Hematopoietic multipotent progenitor cell treated with erythropoietin and hydrocortisone succinate and interleukin-3 and kit ligand, for 8 days (in vitro differentiated cells): ENCODE measurements at regions not wholly inside any gene's neighbourhood (a gene's known extent, or its start where the extent isn't known, plus 50 kb on each side); places are given as distances from the start of the nearest gene placed in this dataset.

ENCODE experiments used
- DNase-seq: peaks from one replicate; pipeline ENCODE4 v3.0.0-alpha.2; 2015

DNA sequence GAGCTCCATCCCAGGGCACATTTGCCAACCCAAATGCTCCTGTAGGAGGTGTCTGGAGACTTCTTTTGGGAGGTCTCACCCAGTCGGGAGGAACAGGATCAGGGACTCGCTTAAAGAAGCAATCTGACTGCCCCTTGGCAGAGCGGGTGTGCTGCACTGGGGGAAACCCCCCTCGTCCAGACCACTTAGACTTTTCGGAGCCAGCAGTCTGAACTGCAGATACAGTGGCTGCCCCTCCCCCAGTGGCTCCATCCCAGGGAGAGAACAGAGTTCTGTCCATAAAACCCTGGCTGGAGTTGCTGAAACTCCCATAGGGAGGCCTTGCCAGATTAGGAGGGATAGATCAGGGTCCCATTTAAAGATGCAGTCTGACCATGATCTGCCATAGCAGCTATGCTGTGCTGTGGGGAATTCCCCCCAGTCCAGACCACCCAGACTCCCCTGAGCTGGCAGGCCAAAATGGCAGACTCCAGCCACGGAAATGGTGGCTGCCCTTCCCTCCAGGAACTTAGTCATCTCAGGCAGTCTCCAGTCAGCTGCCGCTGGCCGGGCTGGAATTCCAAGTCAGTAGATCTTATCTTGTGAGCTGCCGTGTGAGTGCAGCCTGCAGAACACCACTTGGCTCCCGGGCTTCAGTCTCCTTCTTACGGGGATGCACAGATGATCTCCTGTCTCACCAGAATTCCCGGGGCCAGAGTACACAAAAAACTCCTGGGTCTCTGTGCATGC is 278.1 kb upstream of the SASH1 start:
- no peak for DNase-seq

- no peak for DNase-seq
Observed at GRCh38 chr6:148068437-148069061, 274.1 kb upstream of the SASH1 start.

- no peak for DNase-seq
Observed at GRCh38 chr6:148069256-148069655, 273.4 kb upstream of the SASH1 start.

DNA sequence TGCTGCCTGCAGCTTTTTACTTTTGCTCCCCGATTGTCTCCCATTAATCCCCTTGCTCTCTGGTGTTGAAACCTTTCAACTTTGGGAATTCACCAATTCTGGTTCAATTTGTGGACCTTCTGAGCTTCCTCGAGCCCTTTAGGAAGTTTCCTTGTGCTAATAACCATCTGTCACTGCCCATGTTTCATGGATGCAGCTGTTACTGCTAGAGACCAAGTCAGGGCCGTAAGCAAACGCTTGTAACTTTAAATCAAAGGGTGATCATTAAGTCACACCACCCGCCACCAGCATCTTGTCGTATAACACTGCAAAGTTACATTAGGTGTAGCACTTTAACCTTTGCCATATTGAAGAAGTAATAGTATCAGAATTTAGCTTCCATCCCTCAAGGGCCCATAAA is 268.3 kb upstream of the SASH1 start:
- DNase-seq: no peak

DNA sequence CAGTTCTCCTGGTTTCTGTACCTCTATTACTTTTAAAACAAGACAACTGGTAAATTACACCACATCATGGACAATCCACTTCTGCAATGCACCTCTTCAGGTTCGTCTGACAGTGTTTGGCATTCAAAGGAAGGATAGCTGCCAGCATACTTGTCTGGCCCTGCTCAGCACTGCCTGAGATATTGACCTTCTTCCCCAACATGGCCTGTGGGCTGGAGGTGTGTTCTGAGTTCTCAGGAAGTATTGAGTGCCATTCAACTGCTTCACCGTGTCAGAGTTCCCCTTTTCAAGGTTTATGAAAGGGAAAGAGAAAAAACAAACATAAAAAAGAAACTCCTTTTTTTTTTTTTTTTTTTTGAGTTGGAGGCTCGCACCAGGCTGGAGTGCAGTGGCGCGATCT is 267.9 kb upstream of the SASH1 start:
- no peak for DNase-seq

DNA sequence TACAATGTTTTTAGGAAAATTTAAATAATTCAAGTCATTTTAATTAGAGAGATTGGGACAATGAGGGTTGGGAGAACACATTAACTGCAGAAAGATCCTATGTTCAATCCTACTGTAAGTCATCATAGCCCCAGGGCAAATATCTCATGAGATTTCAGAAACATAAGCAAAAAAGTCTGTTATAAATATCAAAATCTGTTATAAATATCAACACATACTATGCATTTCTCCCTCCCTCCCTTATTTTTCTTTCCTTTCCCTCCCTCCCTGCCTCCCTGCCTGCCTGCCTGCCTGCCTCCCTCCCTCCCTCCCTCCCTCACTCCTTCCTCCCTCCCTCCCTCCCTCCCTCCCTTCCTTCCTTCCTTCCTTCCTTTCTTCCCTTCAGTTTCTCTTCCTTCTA is 267.3 kb upstream of the SASH1 start:
- DNase-seq: no peak

- DNase-seq: no peak
Observed at GRCh38 chr6:148076051-148076450, 266.6 kb upstream of the SASH1 start.

DNA sequence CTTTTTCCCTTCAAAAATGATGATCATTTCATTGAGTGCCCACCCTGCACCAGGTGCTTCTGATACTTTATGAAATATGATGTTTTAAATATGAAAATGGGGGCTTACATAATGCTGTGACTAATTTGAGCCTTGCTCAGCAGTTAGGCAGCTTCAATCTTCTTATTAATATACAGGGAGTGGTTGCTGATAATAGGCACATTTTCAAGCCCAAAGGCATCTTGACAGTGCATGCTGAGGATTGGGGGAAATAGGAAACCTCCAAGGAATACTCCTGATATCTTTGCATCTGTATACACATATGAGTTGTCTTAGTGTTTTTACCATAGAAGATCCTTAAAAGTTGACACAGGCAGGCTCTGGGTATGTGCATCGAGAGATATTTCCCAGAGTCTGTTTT is 262.3 kb upstream of the SASH1 start:
- no peak for DNase-seq

GRCh38 chr6:148081076-148081475 is 261.6 kb upstream of the SASH1 start:
- no peak for DNase-seq

DNA sequence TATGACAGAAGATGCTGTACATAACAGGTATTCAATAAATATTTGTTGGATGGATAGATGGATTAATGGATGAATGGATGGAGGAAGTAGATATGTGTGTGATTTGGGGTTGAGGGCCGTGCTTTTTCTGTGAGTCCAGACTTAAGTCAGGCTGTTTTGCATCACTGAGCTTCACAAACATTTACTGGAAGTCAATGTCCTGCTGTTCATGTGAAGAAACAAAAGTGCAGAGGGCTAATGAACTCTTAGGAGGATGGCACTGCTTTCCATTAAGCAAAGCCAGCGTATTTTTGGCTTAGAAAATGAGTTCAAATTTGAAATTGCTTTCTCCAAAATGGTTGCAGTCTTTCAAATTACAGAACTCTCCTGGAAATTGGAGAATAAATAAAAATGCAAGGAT is 260.6 kb upstream of the SASH1 start:
- DNase-seq: no peak

GRCh38 chr6:148082696-148083095 is 259.9 kb upstream of the SASH1 start:
- DNase-seq: no peak

- no peak for DNase-seq
Observed at GRCh38 chr6:148085631-148086331, 256.9 kb upstream of the SASH1 start.

DNA sequence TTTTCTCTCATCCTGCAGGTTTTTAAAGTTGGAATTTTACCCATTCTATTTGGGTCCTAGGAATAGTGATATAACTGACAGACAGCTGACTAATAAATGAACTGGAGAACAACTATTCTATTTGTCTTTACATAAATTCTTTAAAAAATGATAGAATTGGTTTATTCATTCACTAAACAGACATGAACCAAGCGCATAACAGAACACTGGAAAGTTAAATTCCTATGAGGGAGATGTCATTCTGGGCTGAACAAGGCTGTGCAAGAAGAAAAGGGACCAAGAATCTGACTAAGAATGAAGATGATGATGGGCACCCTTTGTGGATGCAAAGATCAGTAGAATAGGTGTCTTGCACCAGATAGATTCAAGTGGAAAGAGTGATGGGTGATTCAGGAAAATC is 256.3 kb upstream of the SASH1 start:
- no peak for DNase-seq

DNA sequence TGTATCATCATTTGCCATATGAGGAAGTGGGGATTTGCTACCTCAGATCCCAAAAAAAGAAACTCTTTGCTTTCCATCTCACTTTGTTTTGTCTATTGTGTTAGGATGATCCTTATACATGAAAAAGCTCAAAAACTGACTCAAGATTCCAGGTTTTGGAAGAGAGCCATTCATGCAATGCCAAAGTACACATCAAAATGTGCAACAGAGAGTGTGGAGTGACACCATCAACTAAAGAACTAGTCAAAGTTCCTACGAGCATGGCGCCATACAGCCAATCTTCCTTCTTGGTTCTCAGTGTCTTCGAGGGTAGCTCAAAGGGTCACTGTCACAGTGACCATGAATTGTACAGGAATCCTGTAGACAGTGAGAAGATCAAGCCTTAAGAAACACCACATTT is 255.8 kb upstream of the SASH1 start:
- DNase-seq: no peak

DNA sequence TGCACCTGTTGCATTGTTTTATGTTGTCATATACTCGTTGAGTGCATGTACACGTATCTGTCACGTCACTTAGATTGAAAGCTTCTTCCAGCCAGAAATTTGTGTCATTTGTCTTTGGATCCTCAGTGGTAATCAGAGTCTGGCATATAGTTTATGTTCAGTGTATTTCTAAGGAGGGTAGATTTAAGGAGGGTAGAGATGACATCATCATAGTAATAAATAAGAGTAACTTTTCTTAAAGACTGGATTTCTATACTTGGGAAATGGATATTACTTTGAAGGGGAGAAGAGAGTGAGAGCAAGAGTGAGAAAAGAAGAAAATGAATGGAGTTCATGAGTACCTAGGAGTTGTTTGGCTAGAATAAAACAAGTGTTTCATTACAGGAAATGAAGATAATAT is 255.0 kb upstream of the SASH1 start:
- DNase-seq: no peak

DNA sequence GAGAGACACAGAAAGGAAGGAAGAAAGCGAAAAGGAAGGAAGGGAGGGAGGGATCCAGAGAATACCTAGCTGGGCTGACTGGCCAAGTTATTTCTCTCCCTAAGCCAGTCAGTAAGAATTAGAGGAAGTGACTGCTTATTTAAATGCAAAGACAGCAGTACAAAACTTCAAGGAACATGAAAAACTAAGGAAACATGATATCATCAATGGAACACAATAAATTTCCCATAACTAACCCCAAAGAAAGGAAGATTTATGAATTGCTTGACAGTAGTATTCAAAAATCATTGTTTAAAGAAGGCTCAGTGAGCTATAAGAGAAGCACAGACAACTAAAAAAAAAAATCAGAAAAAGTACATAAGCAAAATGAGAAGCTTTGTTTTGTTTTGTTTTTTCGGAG is 252.3 kb upstream of the SASH1 start:
- no peak for DNase-seq

GRCh38 chr6:148091394-148091793 is 251.2 kb upstream of the SASH1 start:
- DNase-seq: no peak

DNA sequence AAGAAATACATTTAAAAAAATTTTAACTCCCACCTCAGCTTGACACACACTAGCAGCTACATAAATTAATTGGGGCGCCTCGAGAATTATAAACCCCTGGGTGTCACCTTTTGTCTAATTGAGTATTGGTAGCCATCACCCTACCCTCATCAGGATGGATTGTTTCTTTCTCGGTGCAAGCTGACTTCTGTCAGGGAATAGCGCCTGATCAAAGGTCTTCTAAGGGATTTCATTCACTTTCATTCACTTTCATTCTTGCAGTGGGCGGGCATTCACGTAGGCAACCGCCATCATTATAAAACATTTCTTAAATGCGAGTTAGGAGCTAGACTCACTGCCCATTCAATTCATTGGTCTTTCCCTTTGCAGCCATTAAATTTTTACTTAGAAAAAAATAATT is 239.2 kb upstream of the SASH1 start:
- DNase-seq: no peak

DNA sequence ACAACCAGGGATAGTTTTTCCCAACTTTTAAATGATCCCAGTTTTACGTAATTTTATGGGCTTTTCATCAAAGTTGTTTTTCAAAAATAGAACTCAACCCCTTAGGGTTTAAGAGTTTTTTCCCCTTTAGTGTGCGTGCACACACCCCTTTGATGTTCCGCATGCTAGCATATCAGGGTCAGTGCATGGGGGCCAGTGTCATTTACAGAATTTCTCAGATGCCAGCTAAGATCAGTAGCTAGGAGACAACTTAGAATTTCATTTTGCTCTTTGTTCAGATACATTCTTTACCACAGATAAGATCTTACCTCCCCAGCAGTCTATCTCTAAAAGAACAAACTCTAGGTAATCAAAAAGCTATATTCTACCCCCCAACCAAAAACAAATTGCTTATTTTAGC is 238.5 kb upstream of the SASH1 start:
- DNase-seq: no peak

- no peak for DNase-seq
Observed at GRCh38 chr6:148105695-148106094, 236.9 kb upstream of the SASH1 start.

- no peak for DNase-seq
Observed at GRCh38 chr6:148107911-148108310, 234.7 kb upstream of the SASH1 start.

DNA sequence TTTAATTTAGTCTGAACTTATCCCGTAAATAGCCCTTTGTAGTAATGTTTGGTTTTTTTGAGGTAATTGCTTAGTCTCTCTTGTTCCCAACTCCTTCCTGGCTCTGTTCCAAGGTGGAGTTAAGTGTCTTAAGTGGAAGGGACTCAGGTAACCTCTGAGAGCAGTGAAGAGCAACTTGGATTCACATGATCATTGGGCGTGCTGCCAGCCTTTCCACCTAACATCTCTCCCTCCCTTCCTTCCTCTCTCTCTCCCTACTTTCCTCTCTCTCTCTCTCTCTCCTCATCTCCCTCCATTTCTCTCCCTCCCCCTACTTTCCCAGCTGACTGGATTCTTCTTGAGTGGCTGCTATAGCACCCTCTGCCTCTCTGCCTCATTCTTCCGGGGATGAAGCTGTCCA is 232.9 kb upstream of the SASH1 start:
- peak; percentile 1 for DNase-seq

- no peak for DNase-seq
Observed at GRCh38 chr6:148110925-148111324, 231.7 kb upstream of the SASH1 start.

- DNase-seq: no peak
Observed at GRCh38 chr6:148112851-148113319, 229.8 kb upstream of the SASH1 start.
